PC-9 (cell line): ENCODE measurements at regions not wholly inside any gene's neighbourhood (a gene's known extent, or its start where the extent isn't known, plus 50 kb on each side); places are given as distances from the start of the nearest gene placed in this dataset.

ENCODE experiments used
- BruUV-seq: library from RNA; stranded (reverse); fragments of 400-500 nt; replicated peaks from 2 replicates; lab custom pipeline; 2021; lab: Mats Ljungman, UMichigan
- CTCF ChIA-PET: fragments of 300-600 bp; sonication (Branson Sonifier 250); formaldehyde crosslinking; loops from one replicate; lab custom pipeline; 2022; ENCODE audit warnings: antibody characterized with exemption; lab: Charles Lee
- POLR2A ChIA-PET: fragments of 300-600 bp; sonication (Branson Sonifier 250); formaldehyde crosslinking; loops from one replicate; lab custom pipeline; 2022; ENCODE audit warnings: antibody characterized with exemption; ENCODE audit not compliant: unreplicated experiment; lab: Charles Lee
- DNase-seq, 2 experiments: peaks; one replicate each; pipeline versions ENCODE4 v3.0.0 to v3.0.0-alpha.2; 2015 to 2022; ENCODE audit warnings: mixed read lengths in 1 of 2
- H2AFZ ChIP-seq: fragments of 200-600 bp; sonication (generic); 2 replicates; pipeline ENCODE4 v1.8.1; 2017; ENCODE audit warnings: antibody characterized with exemption
- H3F3A ChIP-seq: fragments of 200-600 bp; sonication (generic); 2 replicates; pipeline ENCODE4 v1.8.1; 2017; ENCODE audit warnings: antibody characterized with exemption, mild to moderate bottlenecking, low read depth; ENCODE audit not compliant: insufficient read depth
- H3K27ac ChIP-seq: fragments of 200-600 bp; sonication (generic); 2 replicates; pipeline ENCODE4 v1.6.1; 2016; ENCODE audit warnings: mixed run types
- H3K27me3 ChIP-seq: fragments of 200-600 bp; sonication (generic); 2 replicates; pipeline ENCODE4 v1.6.1; 2016; ENCODE audit warnings: low read depth, mixed run types; ENCODE audit not compliant: insufficient read depth
- H3K36me3 ChIP-seq: fragments of 200-600 bp; sonication (generic); 2 replicates; pipeline ENCODE4 v1.6.1; 2016; ENCODE audit warnings: low read depth, mixed run types
- H3K4me1 ChIP-seq: fragments of 200-600 bp; sonication (generic); replicated peaks from 2 replicates; pipeline ENCODE4 v1.6.1; 2016; ENCODE audit warnings: mixed run types; ENCODE audit not compliant: insufficient read depth
- H3K4me2 ChIP-seq: fragments of 200-600 bp; sonication (generic); 2 replicates; pipeline ENCODE4 v1.6.1; 2017; ENCODE audit warnings: mixed run types
- H3K4me3 ChIP-seq: fragments of 200-600 bp; sonication (generic); 2 replicates; pipeline ENCODE4 v1.6.1; 2016; ENCODE audit warnings: mixed run types
- H3K79me2 ChIP-seq: fragments of 200-600 bp; sonication (generic); 2 replicates; pipeline ENCODE4 v1.6.1; 2017; ENCODE audit warnings: low read depth, mixed run types
- H3K9me2 ChIP-seq: fragments of 200-600 bp; sonication (generic); 2 replicates; pipeline ENCODE4 v1.8.1; 2017; ENCODE audit warnings: mild to moderate bottlenecking; ENCODE audit not compliant: insufficient read depth
- H3K9me3 ChIP-seq: fragments of 200-600 bp; sonication (generic); 2 replicates; pipeline ENCODE4 v1.8.1; 2016; ENCODE audit warnings: low read depth; ENCODE audit not compliant: insufficient read depth
- H4K20me1 ChIP-seq: fragments of 200-600 bp; sonication (generic); 2 replicates; pipeline ENCODE4 v1.8.1; 2017; ENCODE audit not compliant: insufficient read depth
- CTCF ChIP-seq: fragments of 200-600 bp; sonication (generic); conservative IDR thresholded peaks from 2 replicates; pipeline ENCODE4 v1.6.1; 2017; ENCODE audit warnings: mixed run types, antibody characterized with exemption, mild to moderate bottlenecking, moderate library complexity
- EZH2 ChIP-seq: fragments of 200-600 bp; sonication (generic); IDR thresholded peaks from 2 replicates; pipeline ENCODE4 v1.8.0; 2017; ENCODE audit warnings: antibody characterized with exemption, low read depth
- intact Hi-C: fragments of 100-400 bp; cut with micrococcal nuclease; formaldehyde crosslinking; loops from one replicate; pipeline ENCODE4 v1.10.0; 2022; ENCODE audit not compliant: unreplicated experiment

GRCh38 chr16:66287416-66287815 is 79.1 kb upstream of the CDH5 start:
- BruUV-seq: no TSS peak
- H3K36me3 ChIP-seq: no peaks in the 10 kb centered on the region
- ChIA-PET POLR2A (no interaction called here), CTCF (no interaction called here)
- H2AFZ ChIP-seq: no peak overlapping the region
- H3F3A ChIP-seq: no peaks in the 10 kb centered on the region
- no peaks in the 10 kb centered on the region for H3K79me2 ChIP-seq
- H3K27ac ChIP-seq: no peak overlapping the region
- intact Hi-C loops: no loop called here
- H3K4me1 ChIP-seq: 0 out of 2 replicates have a peak, but pooled peaks cover 3% of the 10 kb centered on the region
- no peak for DNase-seq
- H3K9me2 ChIP-seq: no peaks in the 10 kb centered on the region
- H3K9me3 ChIP-seq: no peaks in the 10 kb centered on the region
- no peak for TF ChIP-seq CTCF
- no peak for TF ChIP-seq EZH2
- H3K27me3 ChIP-seq: no peaks in the 10 kb centered on the region
- no peak overlapping the region for H3K4me3 ChIP-seq
- H3K4me2 ChIP-seq: no peak overlapping the region
- no peaks in the 10 kb centered on the region for H4K20me1 ChIP-seq

GRCh38 chr16:66286527-66286926 is 80.0 kb upstream of the CDH5 start:
- no peaks in the 10 kb centered on the region for H3K36me3 ChIP-seq
- no peak for DNase-seq
- BruUV-seq: no TSS peak
- no peak overlapping the region for H3K27ac ChIP-seq
- no peaks in the 10 kb centered on the region for H3K9me2 ChIP-seq
- no peaks in the 10 kb centered on the region for H3K79me2 ChIP-seq
- H3K4me3 ChIP-seq: no peak overlapping the region
- POLR2A ChIA-PET: no interaction called here
- TF ChIP-seq CTCF (no peak), EZH2 (no peak)
- H3K4me1 ChIP-seq: 0 out of 2 replicates have a peak, but pooled peaks cover 3% of the 10 kb centered on the region
- H2AFZ ChIP-seq: no peak overlapping the region
- no peaks in the 10 kb centered on the region for H3K27me3 ChIP-seq
- CTCF ChIA-PET: no interaction called here
- H3K4me2 ChIP-seq: no peak overlapping the region
- intact Hi-C loops: no loop called here
- no peaks in the 10 kb centered on the region for H4K20me1 ChIP-seq
- H3K9me3 ChIP-seq: no peaks in the 10 kb centered on the region
- no peaks in the 10 kb centered on the region for H3F3A ChIP-seq

- H3K9me3 ChIP-seq: peaks cover 8% of the 10 kb centered on the region
- H3K4me1 ChIP-seq: peaks cover 50% of the 10 kb centered on the region
- peak; percentile 58 to 92 for DNase-seq
- intact Hi-C loops: loop anchor here (1.0 to 10.0 kb wide), 5 partner anchors 37 to 236 kb away; no protein-coding TSS in a partner anchor
- peaks cover 25% of the 10 kb centered on the region for H3F3A ChIP-seq
- H4K20me1 ChIP-seq: no peaks in the 10 kb centered on the region
- no peaks in the 10 kb centered on the region for H3K9me2 ChIP-seq
- POLR2A ChIA-PET: interaction anchor here (0.5 to 0.6 kb wide), 2 partner anchors 150 to 556 kb away, joined by 4 to 6 read pairs; no protein-coding TSS in a partner anchor
- H2AFZ ChIP-seq: no peak overlapping the region; the same call in 1 of the 2 replicates
- peak overlapping the region; percentile 82 for H3K4me2 ChIP-seq
- CTCF ChIA-PET: interaction anchor here (0.6 to 1.0 kb wide), 5 partner anchors 10 to 1158 kb away, joined by 3 read pairs; no protein-coding TSS in a partner anchor
- no peaks in the 10 kb centered on the region for H3K27me3 ChIP-seq
- peak overlapping the region; percentile 34; the same call in 1 of the 2 replicates for H3K4me3 ChIP-seq
- H3K79me2 ChIP-seq: no peaks in the 10 kb centered on the region
- BruUV-seq: no TSS peak
- H3K36me3 ChIP-seq: no peaks in the 10 kb centered on the region
- TF ChIP-seq CTCF (peak; percentile 81), EZH2 (no peak)
- peak overlapping the region; percentile 96 for H3K27ac ChIP-seq
These were observed 87.8 kb upstream of the CDH5 start for GRCh38 chr16:66278604-66279262.
